Cardiac muscle cell (in vitro differentiated cells and primary cell): ENCODE measurements at regions not wholly inside any gene's neighbourhood (a gene's known extent, or its start where the extent isn't known, plus 50 kb on each side); places are given as distances from the start of the nearest gene placed in this dataset.

Experiments used
- DNase-seq, 2 donors: peaks; one replicate each; pipeline versions ENCODE4 v3.0.0 to v3.0.0-alpha.2; 2010 to 2017; ENCODE audit warnings: low read depth in 1 of 2, low spot score in 1 of 2
- H3K27ac ChIP-seq: fragments of 200-600 bp; sonication (generic); 2 replicates; pipeline ENCODE4 v1.5.1; 2016
- H3K27me3 ChIP-seq: fragments of 200-600 bp; sonication (generic); 2 replicates; pipeline ENCODE4 v1.6.0; 2016; ENCODE audit warnings: control low read depth
- H3K36me3 ChIP-seq: fragments of 200-600 bp; sonication (generic); 2 replicates; pipeline ENCODE4 v1.5.1; 2016; ENCODE audit warnings: control low read depth
- H3K4me1 ChIP-seq: fragments of 200-600 bp; sonication (generic); 2 replicates; pipeline ENCODE4 v1.8.1; 2017; ENCODE audit warnings: low read depth, mild to moderate bottlenecking, mixed run types
- H3K4me3 ChIP-seq: fragments of 200-600 bp; sonication (generic); 2 replicates; pipeline ENCODE4 v1.5.1; 2016; ENCODE audit warnings: mild to moderate bottlenecking
- H3K9me3 ChIP-seq: fragments of 200-600 bp; sonication (generic); 2 replicates; pipeline ENCODE4 v1.5.1; 2017; ENCODE audit warnings: low read depth, mild to moderate bottlenecking, control low read depth
- TF ChIP-seq, protein P1 (sequence below): IDR thresholded peaks from 2 replicates; pipeline ENCODE4 v1.5.1; 2012; ENCODE audit warnings: low read depth, mild to moderate bottlenecking, low read length

DNA sequence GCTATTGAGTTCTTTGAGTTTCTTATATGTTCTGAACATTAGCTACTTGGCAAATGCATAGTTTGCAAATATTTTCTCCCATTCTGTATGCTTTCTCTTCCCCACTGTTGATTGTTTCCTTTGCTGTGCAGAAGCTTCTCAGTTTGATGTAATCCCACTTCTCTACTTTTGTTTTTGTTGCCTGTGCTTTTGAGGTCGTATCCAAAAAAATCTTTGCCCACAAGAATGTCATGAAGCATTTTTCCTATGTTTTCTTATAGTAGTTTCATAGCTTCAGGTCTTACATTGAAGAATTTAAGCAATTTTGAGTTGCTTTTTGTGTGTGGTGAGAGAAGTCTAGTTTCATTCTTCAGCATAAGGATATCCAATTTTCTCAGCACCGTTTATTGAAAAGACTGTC lies 536.7 kb upstream of the ARGLU1 start:
- TF ChIP-seq, protein P1, sequence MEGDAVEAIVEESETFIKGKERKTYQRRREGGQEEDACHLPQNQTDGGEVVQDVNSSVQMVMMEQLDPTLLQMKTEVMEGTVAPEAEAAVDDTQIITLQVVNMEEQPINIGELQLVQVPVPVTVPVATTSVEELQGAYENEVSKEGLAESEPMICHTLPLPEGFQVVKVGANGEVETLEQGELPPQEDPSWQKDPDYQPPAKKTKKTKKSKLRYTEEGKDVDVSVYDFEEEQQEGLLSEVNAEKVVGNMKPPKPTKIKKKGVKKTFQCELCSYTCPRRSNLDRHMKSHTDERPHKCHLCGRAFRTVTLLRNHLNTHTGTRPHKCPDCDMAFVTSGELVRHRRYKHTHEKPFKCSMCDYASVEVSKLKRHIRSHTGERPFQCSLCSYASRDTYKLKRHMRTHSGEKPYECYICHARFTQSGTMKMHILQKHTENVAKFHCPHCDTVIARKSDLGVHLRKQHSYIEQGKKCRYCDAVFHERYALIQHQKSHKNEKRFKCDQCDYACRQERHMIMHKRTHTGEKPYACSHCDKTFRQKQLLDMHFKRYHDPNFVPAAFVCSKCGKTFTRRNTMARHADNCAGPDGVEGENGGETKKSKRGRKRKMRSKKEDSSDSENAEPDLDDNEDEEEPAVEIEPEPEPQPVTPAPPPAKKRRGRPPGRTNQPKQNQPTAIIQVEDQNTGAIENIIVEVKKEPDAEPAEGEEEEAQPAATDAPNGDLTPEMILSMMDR: no peak
- Histone ChIP-seq H3K27me3 (peaks cover 40% of the 10 kb centered on the region), H3K9me3 (no peaks in the 10 kb centered on the region), H3K4me3 (no peak overlapping the region), H3K27ac (no peak overlapping the region), H3K36me3 (no peaks in the 10 kb centered on the region), H3K4me1 (no peaks in the 10 kb centered on the region)
- DNase-seq: no peak

DNA sequence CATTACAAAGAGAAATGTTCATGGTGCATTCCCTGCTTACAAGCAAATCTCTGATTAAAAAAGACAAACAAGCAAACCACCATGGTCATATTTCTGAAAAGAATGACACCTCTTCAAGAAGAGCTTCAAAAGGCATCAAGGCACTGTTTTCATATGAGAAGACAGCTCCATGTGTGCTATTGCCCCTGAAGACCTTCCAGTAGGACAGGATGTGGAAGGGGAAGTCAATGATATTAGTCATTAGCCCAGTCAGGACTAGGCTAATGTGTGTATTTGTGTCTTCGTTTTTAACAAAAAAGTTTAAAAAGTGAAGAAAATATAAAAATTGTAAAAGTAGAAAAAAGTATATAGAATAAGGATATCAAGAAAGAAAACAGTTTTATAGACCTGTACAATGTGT lies 534.7 kb upstream of the ARGLU1 start:
- H3K4me1 ChIP-seq: peaks cover 8% of the 10 kb centered on the region
- TF ChIP-seq, protein P1: no peak
- H3K9me3 ChIP-seq: no peaks in the 10 kb centered on the region
- H3K36me3 ChIP-seq: no peaks in the 10 kb centered on the region
- no peak for DNase-seq
- no peak overlapping the region for H3K4me3 ChIP-seq
- peaks cover 46% of the 10 kb centered on the region for H3K27me3 ChIP-seq
- no peak overlapping the region for H3K27ac ChIP-seq

DNA sequence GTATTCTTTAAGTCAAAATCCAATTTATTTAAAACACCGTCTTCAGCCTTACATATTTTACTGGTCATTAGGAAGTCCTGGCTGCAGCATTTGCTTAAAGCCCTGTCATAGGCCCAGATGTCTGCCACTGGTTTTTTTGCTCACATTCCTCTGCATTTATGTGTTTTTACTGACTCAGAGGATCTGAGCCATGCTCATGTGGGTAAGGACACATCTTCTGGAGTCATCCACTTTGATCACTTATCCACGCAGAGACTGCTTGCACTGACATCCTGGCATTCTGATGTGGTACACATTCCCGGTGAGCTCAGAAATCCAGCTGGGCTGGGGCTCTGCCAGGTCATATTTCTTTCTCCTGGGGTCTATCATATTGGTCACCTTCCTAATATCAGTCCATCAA lies 531.7 kb upstream of the ARGLU1 start:
- H3K36me3 ChIP-seq: no peaks in the 10 kb centered on the region
- H3K27me3 ChIP-seq: peaks cover 48% of the 10 kb centered on the region
- H3K4me1 ChIP-seq: peaks cover 20% of the 10 kb centered on the region
- TF ChIP-seq, protein P1: no peak
- no peak overlapping the region for H3K27ac ChIP-seq
- H3K9me3 ChIP-seq: no peaks in the 10 kb centered on the region
- no peak for DNase-seq
- H3K4me3 ChIP-seq: no peak overlapping the region

DNA sequence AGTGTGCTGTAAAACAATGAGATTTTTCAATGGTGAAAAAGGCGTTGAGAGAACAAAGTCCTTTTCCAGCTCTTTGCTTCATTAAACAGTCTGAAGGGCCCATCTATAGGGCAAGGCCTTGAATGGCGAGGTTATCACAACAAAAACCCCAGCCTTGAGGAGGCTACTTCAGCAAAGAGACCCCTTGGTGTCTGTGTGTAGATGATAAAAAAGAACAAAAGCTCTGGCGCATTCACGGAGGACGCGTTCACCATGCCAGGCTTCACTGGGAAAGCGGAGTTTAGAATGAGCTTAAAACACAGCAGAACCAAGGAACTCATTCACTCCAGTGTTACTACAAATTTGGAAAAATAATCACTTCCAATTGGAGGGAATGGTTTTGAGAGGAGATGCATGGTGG lies 530.0 kb upstream of the ARGLU1 start:
- H3K36me3 ChIP-seq: no peaks in the 10 kb centered on the region
- DNase-seq: peak in 1 of 2 donors; percentile 33

DNA sequence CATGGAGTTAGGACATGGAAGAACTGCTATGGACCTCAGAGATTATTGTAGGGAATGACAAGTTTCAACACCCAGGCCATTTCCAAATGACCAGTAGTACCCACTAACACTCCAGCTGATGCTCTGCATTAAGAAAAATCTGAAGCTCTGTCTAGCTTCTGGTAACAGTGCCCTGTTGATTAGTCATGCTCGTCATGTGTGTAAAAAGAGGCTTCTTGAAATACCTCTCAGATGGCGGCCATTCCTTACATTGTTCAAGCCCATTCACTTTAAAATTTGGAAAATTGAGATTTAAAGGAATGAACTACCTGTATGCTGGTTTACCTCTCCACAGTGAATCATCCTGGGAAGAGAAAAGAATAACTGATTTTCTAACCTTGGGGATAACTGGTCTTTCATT lies 527.9 kb upstream of the ARGLU1 start:
- peaks cover 20% of the 10 kb centered on the region for H3K4me1 ChIP-seq
- no peaks in the 10 kb centered on the region for H3K9me3 ChIP-seq
- peaks cover 51% of the 10 kb centered on the region for H3K27me3 ChIP-seq
- TF ChIP-seq, protein P1: no peak
- no peak overlapping the region for H3K4me3 ChIP-seq
- DNase-seq: no peak
- H3K27ac ChIP-seq: no peak overlapping the region
- H3K36me3 ChIP-seq: no peaks in the 10 kb centered on the region

More for the DNA sequence above, 530.0 kb upstream of the ARGLU1 start:
- no peak overlapping the region for H3K27ac ChIP-seq
- H3K27me3 ChIP-seq: peaks cover 45% of the 10 kb centered on the region
- no peak overlapping the region for H3K4me3 ChIP-seq
- peaks cover 20% of the 10 kb centered on the region for H3K4me1 ChIP-seq
- H3K9me3 ChIP-seq: no peaks in the 10 kb centered on the region
- TF ChIP-seq, protein P1: no peak

DNA sequence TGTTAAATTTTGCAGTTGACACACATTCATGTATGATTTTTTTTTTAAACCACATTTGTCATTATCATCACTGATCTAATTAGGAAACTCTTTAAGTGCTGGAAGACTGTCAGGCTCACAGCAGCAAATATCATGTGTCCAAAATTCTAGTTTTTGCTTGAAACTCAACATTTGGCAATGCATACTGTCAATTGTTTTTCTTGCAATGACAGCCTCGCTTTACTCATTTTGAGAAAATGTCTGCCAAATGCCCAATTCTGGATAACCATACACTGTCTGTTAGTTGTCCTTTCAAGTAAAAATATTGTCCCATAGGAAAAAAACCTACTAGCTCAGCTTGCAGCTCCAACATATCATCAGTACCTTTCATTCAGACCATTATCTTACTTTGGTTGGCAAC lies 523.9 kb upstream of the ARGLU1 start:
- no peaks in the 10 kb centered on the region for H3K36me3 ChIP-seq

More for the DNA sequence above, 523.9 kb upstream of the ARGLU1 start:
- TF ChIP-seq, protein P1: no peak
- Histone ChIP-seq H3K4me3 (no peak overlapping the region), H3K9me3 (no peaks in the 10 kb centered on the region), H3K4me1 (peaks cover 4% of the 10 kb centered on the region), H3K27ac (no peak overlapping the region), H3K27me3 (peaks cover 70% of the 10 kb centered on the region)
- no peak for DNase-seq
